GM12874 (cell line): ENCODE measurements at regions not wholly inside any gene's neighbourhood (a gene's known extent, or its start where the extent isn't known, plus 50 kb on each side); places are given as distances from the start of the nearest gene placed in this dataset.

Experiments
- CTCF ChIP-seq: IDR thresholded peaks from 2 replicates; pipeline ENCODE4 v1.5.1; 2011; ENCODE audit warnings: low read depth, mild to moderate bottlenecking, control low read depth, low read length, moderate library complexity; ENCODE audit not compliant: insufficient read depth

- no peak for TF ChIP-seq CTCF
Measured at GRCh38 chr3:95418251-95418650, 1355.4 kb downstream of the NSUN3 start.

- TF ChIP-seq CTCF: no peak
Measured at GRCh38 chr3:95424279-95424678, 1361.4 kb downstream of the NSUN3 start.

- TF ChIP-seq CTCF: no peak
Measured at GRCh38 chr3:95434491-95434890, 1371.6 kb downstream of the NSUN3 start.

- TF ChIP-seq CTCF: no peak
Measured at GRCh38 chr3:95437409-95437808, 1374.5 kb downstream of the NSUN3 start.

GRCh38 chr3:95438274-95438673, 1375.4 kb downstream of the NSUN3 start:
- no peak for TF ChIP-seq CTCF

- no peak for TF ChIP-seq CTCF
Measured at GRCh38 chr3:95442766-95443165, 1371.6 kb upstream of the EPHA6 start.

- no peak for TF ChIP-seq CTCF
Measured at GRCh38 chr3:95449841-95450240, 1364.6 kb upstream of the EPHA6 start.

- no peak for TF ChIP-seq CTCF
Measured at GRCh38 chr3:95453242-95453641, 1361.2 kb upstream of the EPHA6 start.
